ENCODE measurements at regions not wholly inside any gene's neighbourhood (a gene's known extent, or its start where the extent isn't known, plus 50 kb on each side); places are given as distances from the start of the nearest gene placed in this dataset.

DNA sequence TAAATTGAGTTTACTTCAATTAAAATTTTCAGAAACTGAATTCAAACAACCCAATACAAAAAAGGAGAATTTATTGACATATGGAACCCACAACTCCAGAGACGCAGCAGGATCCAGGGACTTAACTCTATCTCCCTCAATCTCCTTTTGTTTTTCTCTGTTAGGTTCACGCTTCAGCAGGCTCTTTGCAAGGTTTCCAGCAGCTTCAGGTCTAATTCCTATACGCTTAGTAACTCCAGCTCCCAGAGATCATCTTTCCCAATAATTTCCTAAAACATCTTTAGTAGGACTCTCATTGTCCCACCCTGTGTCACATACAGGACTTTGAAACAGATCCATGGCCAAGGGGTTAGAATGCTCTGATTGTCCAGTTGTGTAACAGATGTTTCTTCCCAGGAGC lies 175.2 kb downstream of the RMST start:
- TF ChIP-seq POLR2AphosphoS5 (IDR thresholded peaks at IDR 0.05; ENCODE audit: borderline replicate concordance, low read depth, low read length) (no peak), EZH2 (IDR thresholded peaks at IDR 0.05) (no peak)

All from SK-N-MC (cell line).